Natural killer cell (primary cell): ENCODE measurements at regions not wholly inside any gene's neighbourhood (a gene's known extent, or its start where the extent isn't known, plus 50 kb on each side); places are given as distances from the start of the nearest gene placed in this dataset.

Experiments used
- ATAC-seq, 3 donors: fragments of 150-1000 bp in 2 of 3; fragments of 200-7000 bp in 1 of 3; cut with Tn5 transposase; 1 replicate in 1 of 3; 2 replicates in 2 of 3; pipeline ENCODE4 v1.10.0; 2021; ENCODE audit warnings: mild to moderate bottlenecking in 2 of 3, moderate library complexity in 2 of 3
- DNase-seq, 2 donors: peaks; one replicate each; pipeline versions ENCODE4 v3.0.0 to v3.0.0-alpha.2; 2013 to 2021; ENCODE audit warnings: mixed read lengths in 1 of 2
- H3K27ac ChIP-seq: one replicate; pipeline ENCODE4 v1.5.1; 2013; ENCODE audit warnings: mild to moderate bottlenecking, low read length
- H3K27me3 ChIP-seq: one replicate; pipeline ENCODE4 v1.6.1; 2013; ENCODE audit warnings: low read length; ENCODE audit not compliant: control insufficient read depth, insufficient read depth
- H3K36me3 ChIP-seq: one replicate; pipeline ENCODE4 v1.6.1; 2013; ENCODE audit warnings: low read length; ENCODE audit not compliant: control insufficient read depth, insufficient read depth
- H3K4me1 ChIP-seq: one replicate; pipeline ENCODE4 v1.6.1; 2013; ENCODE audit warnings: low read length; ENCODE audit not compliant: control insufficient read depth, insufficient read depth
- H3K4me3 ChIP-seq: one replicate; pipeline ENCODE4 v1.5.1; 2013; ENCODE audit warnings: low read length
- H3K9me3 ChIP-seq: one replicate; pipeline ENCODE4 v1.6.1; 2013; ENCODE audit warnings: low read length; ENCODE audit not compliant: control insufficient read depth, insufficient read depth
- H3K27ac Mint-ChIP-seq, 2 donors: one replicate each; pipeline ENCODE4 v1.8.0; 2022; ENCODE audit warnings: mild to moderate bottlenecking in 2 of 2, mixed read lengths in 2 of 2, moderate library complexity in 1 of 2
- H3K27me3 Mint-ChIP-seq, 2 donors: one replicate each; pipeline ENCODE4 v1.8.0; 2022; ENCODE audit warnings: low read depth in 2 of 2, mixed read lengths in 2 of 2
- H3K36me3 Mint-ChIP-seq: one replicate; pipeline ENCODE4 v1.8.0; 2022; ENCODE audit warnings: mixed read lengths
- H3K4me1 Mint-ChIP-seq, 2 donors: one replicate each; pipeline ENCODE4 v1.8.0; 2022; ENCODE audit warnings: mixed read lengths in 2 of 2
- H3K4me3 Mint-ChIP-seq: one replicate; pipeline ENCODE4 v1.8.0; 2022; ENCODE audit warnings: mild to moderate bottlenecking, moderate library complexity, mixed read lengths
- H3K9me3 Mint-ChIP-seq, 2 donors: one replicate each; pipeline ENCODE4 v1.8.0; 2022; ENCODE audit warnings: mixed read lengths in 2 of 2
- CTCF ChIP-seq: fragments of 200-600 bp; IDR thresholded peaks from one replicate; pipeline ENCODE4 v1.8.0; 2022; ENCODE audit warnings: antibody characterized with exemption
- WGBS: methylation state at CpG from one replicate; pipeline ENCODE4 v1.1.7; 2013; ENCODE audit warnings: missing lambda C conversion rate; ENCODE audit not compliant: insufficient coverage; 5-methylcytosine and 5-hydroxymethylcytosine counted together
- intact Hi-C: fragments of 100-400 bp; cut with micrococcal nuclease; formaldehyde crosslinking; loops from one replicate; pipeline ENCODE4 v1.14.2; 2022

- 35% methylated on average over 4 of the region's 5 CpGs for WGBS
- intact Hi-C loops: no loop called here
- TF ChIP-seq CTCF: no peak
Observed at GRCh38 chr10:21194510-21194993, 297.4 kb upstream of the NEBL start.

GRCh38 chr10:21193196-21193595 is 296.1 kb upstream of the NEBL start:
- no peak for ATAC-seq
- intact Hi-C loops: no loop called here
- 90% methylated on average over 2 of the region's 3 CpGs for WGBS

More at GRCh38 chr10:21194510-21194993, 297.4 kb upstream of the NEBL start:
- H3K36me3 Mint-ChIP-seq: peaks cover 12% of the 10 kb centered on the region
- H3K27ac Mint-ChIP-seq: no peak overlapping the region
- peaks cover 3 to 9% of the 10 kb centered on the region in 2 donors for H3K27me3 Mint-ChIP-seq
- ATAC-seq: no peak
- H3K27ac ChIP-seq: no peak overlapping the region
- H3K9me3 ChIP-seq: peaks cover 5% of the 10 kb centered on the region
- no peak for DNase-seq
- no peaks in the 10 kb centered on the region for H3K4me1 ChIP-seq
- peaks cover 7% of the 10 kb centered on the region in 2 donors for H3K9me3 Mint-ChIP-seq
- H3K4me1 Mint-ChIP-seq: no peaks in the 10 kb centered on the region
- no peaks in the 10 kb centered on the region for H3K36me3 ChIP-seq
- no peak overlapping the region for H3K4me3 Mint-ChIP-seq
- H3K4me3 ChIP-seq: no peak overlapping the region
- no peaks in the 10 kb centered on the region for H3K27me3 ChIP-seq

GRCh38 chr10:21191512-21191911 is 294.4 kb upstream of the NEBL start:
- Mint-ChIP-seq H3K9me3 (peaks cover 0 to 3% of the 10 kb centered on the region in 2 donors), H3K27ac (no peak overlapping the region), H3K4me3 (no peak overlapping the region), H3K4me1 (no peaks in the 10 kb centered on the region), H3K27me3 (peaks cover 3 to 9% of the 10 kb centered on the region in 2 donors), H3K36me3 (no peaks in the 10 kb centered on the region)
- Histone ChIP-seq H3K4me3 (no peak overlapping the region), H3K27ac (no peak overlapping the region), H3K9me3 (no peaks in the 10 kb centered on the region), H3K4me1 (no peaks in the 10 kb centered on the region), H3K27me3 (no peaks in the 10 kb centered on the region), H3K36me3 (no peaks in the 10 kb centered on the region)
- intact Hi-C loops: no loop called here
- WGBS: 100% methylated on average over 1 of the region's 2 CpGs
- DNase-seq (no peak), ATAC-seq (no peak)
- TF ChIP-seq CTCF: no peak

More at GRCh38 chr10:21193196-21193595, 296.1 kb upstream of the NEBL start:
- TF ChIP-seq CTCF: no peak
- Histone ChIP-seq H3K27me3 (no peaks in the 10 kb centered on the region), H3K9me3 (peaks cover 5% of the 10 kb centered on the region), H3K36me3 (no peaks in the 10 kb centered on the region), H3K27ac (no peak overlapping the region), H3K4me1 (no peaks in the 10 kb centered on the region), H3K4me3 (no peak overlapping the region)
- Mint-ChIP-seq H3K4me1 (no peaks in the 10 kb centered on the region), H3K4me3 (no peak overlapping the region), H3K36me3 (peaks cover 8% of the 10 kb centered on the region), H3K9me3 (peaks cover 7% of the 10 kb centered on the region in 2 donors), H3K27ac (no peak overlapping the region), H3K27me3 (peaks cover 3 to 9% of the 10 kb centered on the region in 2 donors)
- no peak for DNase-seq

- DNase-seq (no peak), ATAC-seq (no peak)
- H3K27me3 Mint-ChIP-seq: peaks cover 0 to 3% of the 10 kb centered on the region in 2 donors
- WGBS: 94% methylated on average over 2 of the region's 2 CpGs
- Histone ChIP-seq H3K27me3 (no peaks in the 10 kb centered on the region), H3K9me3 (no peaks in the 10 kb centered on the region), H3K36me3 (no peaks in the 10 kb centered on the region), H3K4me3 (no peak overlapping the region), H3K4me1 (no peaks in the 10 kb centered on the region), H3K27ac (no peak overlapping the region)
- H3K4me3 Mint-ChIP-seq: no peak overlapping the region
- H3K27ac Mint-ChIP-seq: no peak overlapping the region
- no peak for TF ChIP-seq CTCF
- intact Hi-C loops: no loop called here
- no peaks in the 10 kb centered on the region for H3K4me1 Mint-ChIP-seq
- H3K36me3 Mint-ChIP-seq: no peaks in the 10 kb centered on the region
- peaks cover 3 to 4% of the 10 kb centered on the region in 2 donors for H3K9me3 Mint-ChIP-seq
Observed at GRCh38 chr10:21184984-21185383, 287.9 kb upstream of the NEBL start.
